Endothelial cell of umbilical vein (primary cell): ENCODE measurements at regions not wholly inside any gene's neighbourhood (a gene's known extent, or its start where the extent isn't known, plus 50 kb on each side); places are given as distances from the start of the nearest gene placed in this dataset.
"Not testable (repeated sequence)": the region's sequence is repeated elsewhere in the genome, so short reads cannot be mapped to it uniquely, and the experiment has no call there.

ENCODE experiments used
- BruUV-seq: library from RNA; stranded (reverse); fragments of 400-500 nt; replicated peaks from 2 replicates; lab custom pipeline; 2021; lab: Mats Ljungman, UMichigan
- CTCF ChIA-PET: fragments of 300-600, 350-600 bp; sonication (Branson Sonifier 250); formaldehyde crosslinking; loops from one replicate; lab custom pipeline; 2021; ENCODE audit warnings: antibody characterized with exemption, inconsistent platforms; lab: Charles Lee
- POLR2A ChIA-PET: fragments of 300-600, 350-600 bp; sonication (Branson Sonifier 250); formaldehyde crosslinking; loops from one replicate; lab custom pipeline; 2021; ENCODE audit warnings: antibody characterized with exemption, inconsistent platforms; lab: Charles Lee
- DNase-seq: peaks from one replicate; pipeline ENCODE4 v3.0.0-alpha.2; 2011; ENCODE audit warnings: low read depth, low spot score
- FAIRE-seq: peaks from 2 replicates; lab custom pipeline; 2011; peaks lifted over from hg19 to GRCh38; lab: Jason Lieb, UNC
- H2AFZ ChIP-seq: 2 replicates; pipeline ENCODE4 v1.6.0; 2012; ENCODE audit warnings: low read depth, low read length, control low read depth, inconsistent platforms
- H3K27ac ChIP-seq: 2 replicates; pipeline ENCODE4 v1.5.1; 2011; ENCODE audit warnings: low read depth, mild to moderate bottlenecking, control low read depth, low read length, moderate library complexity; ENCODE audit not compliant: insufficient read depth
- H3K27me3 ChIP-seq, 2 experiments: 2 replicates each; pipeline versions ENCODE4 v1.6.0 to v1.6.1; 2011; ENCODE audit warnings: low read length in 2 of 2, mixed read lengths in 1 of 2; ENCODE audit not compliant: control insufficient read depth in 2 of 2, insufficient read depth in 2 of 2
- H3K36me3 ChIP-seq, 2 experiments: 2 replicates in 1 of 2; 3 replicates in 1 of 2; pipeline ENCODE4 v1.5.1; 2011; ENCODE audit warnings: low read length in 2 of 2, mild to moderate bottlenecking in 1 of 2, moderate library complexity in 1 of 2; ENCODE audit not compliant: control insufficient read depth in 2 of 2, insufficient read depth in 2 of 2; ENCODE audit errors: extremely low read depth in 1 of 2
- H3K4me1 ChIP-seq: 3 replicates; pipeline ENCODE4 v1.5.1; 2011; ENCODE audit warnings: mild to moderate bottlenecking, low read length; ENCODE audit not compliant: control insufficient read depth, insufficient read depth; ENCODE audit errors: extremely low read depth
- H3K4me2 ChIP-seq: 2 replicates; pipeline ENCODE4 v1.6.1; 2011; ENCODE audit warnings: low read length, control low read depth, mixed read lengths; ENCODE audit not compliant: insufficient read depth
- H3K4me3 ChIP-seq, 3 experiments: fragments of 200-600 bp in 1 of 3; sonication (generic), shearing (Covaris generic) in 1 of 3; replicated peaks in 1 of 3; 2 replicates each; pipeline ENCODE4 v1.5.1; 2011 to 2016; ENCODE audit warnings: control low read depth in 3 of 3, low read length in 3 of 3, mild to moderate bottlenecking in 2 of 3, inconsistent platforms in 1 of 3, low read depth in 1 of 3, moderate library complexity in 1 of 3; ENCODE audit not compliant: insufficient read depth in 1 of 3
- H3K79me2 ChIP-seq: 2 replicates; pipeline ENCODE4 v1.6.0; 2012; ENCODE audit warnings: low read length, inconsistent platforms; ENCODE audit not compliant: control insufficient read depth, insufficient read depth
- H3K9ac ChIP-seq: replicated peaks from 2 replicates; pipeline ENCODE3; 2011; ENCODE audit warnings: low read length, control low read depth; ENCODE audit not compliant: insufficient read depth; ENCODE audit errors: extremely low read depth
- H3K9me1 ChIP-seq: replicated peaks from 3 replicates; pipeline ENCODE4 v1.6.0; 2011; ENCODE audit warnings: mild to moderate bottlenecking, low read length; ENCODE audit not compliant: control insufficient read depth, insufficient read depth; ENCODE audit errors: extremely low read depth
- H3K9me3 ChIP-seq: replicated peaks from 2 replicates; pipeline ENCODE4 v1.5.1; 2012; ENCODE audit warnings: low read length, inconsistent platforms; ENCODE audit not compliant: control insufficient read depth, insufficient read depth
- H4K20me1 ChIP-seq: replicated peaks from 2 replicates; pipeline ENCODE3; 2011; ENCODE audit warnings: mild to moderate bottlenecking, low read length; ENCODE audit not compliant: control insufficient read depth, insufficient read depth; ENCODE audit errors: extremely low read depth
- EZH2 ChIP-seq: IDR thresholded peaks from 2 replicates; pipeline ENCODE4 v1.6.1; 2012; ENCODE audit warnings: borderline replicate concordance, low read depth, mild to moderate bottlenecking, moderate library complexity, low read length, inconsistent platforms; ENCODE audit not compliant: severe bottlenecking
- FOS ChIP-seq: IDR thresholded peaks from 2 replicates; pipeline ENCODE4 v1.6.1; 2011; ENCODE audit warnings: mild to moderate bottlenecking, low read length, moderate library complexity, borderline replicate concordance; ENCODE audit not compliant: insufficient read depth
- GATA2 ChIP-seq: IDR thresholded peaks from 2 replicates; pipeline ENCODE4 v1.7.0; 2011; ENCODE audit warnings: low read depth, mild to moderate bottlenecking, moderate library complexity, mixed read lengths, low read length; ENCODE audit not compliant: insufficient read length, insufficient read depth
- JUN ChIP-seq: IDR thresholded peaks from 2 replicates; pipeline ENCODE4 v1.6.1; 2011; ENCODE audit warnings: borderline replicate concordance, low read depth; ENCODE audit not compliant: insufficient read length, insufficient read depth
- MYC ChIP-seq: IDR thresholded peaks from one replicate; pipeline ENCODE4 v1.6.1; 2011; ENCODE audit warnings: mild to moderate bottlenecking, low read depth, low read length
- POLR2A ChIP-seq: IDR thresholded peaks from 2 replicates; pipeline ENCODE4 v1.6.1; 2012; ENCODE audit warnings: low read depth, mild to moderate bottlenecking, control low read depth, low read length
- POLR2AphosphoS5 ChIP-seq: IDR thresholded peaks from 2 replicates; pipeline ENCODE4 v1.6.1; 2012; ENCODE audit warnings: low read depth, mild to moderate bottlenecking, control low read depth, low read length, moderate library complexity; ENCODE audit not compliant: insufficient read depth
- dilution Hi-C: fragments of 300-500 bp; cut with MboI; formaldehyde crosslinking; loops from one replicate; pipeline ENCODE4 v1.15.0; 2019; ENCODE audit warnings: low sequenced_read_pairs; ENCODE audit not compliant: extremely low pct_ligation_motif_present
- intact Hi-C: fragments of 100-400 bp; cut with micrococcal nuclease; formaldehyde crosslinking; loops from one replicate; pipeline ENCODE4 v1.10.0; 2022
- TF ChIP-seq, protein P1 (sequence below), 2 donors: IDR thresholded peaks; 1 replicate in 1 of 2; 2 replicates in 1 of 2; pipeline ENCODE4 v1.5.1; 2011; ENCODE audit warnings: low read length in 2 of 2, mild to moderate bottlenecking in 2 of 2, moderate library complexity in 2 of 2, control low read depth in 1 of 2, inconsistent platforms in 1 of 2, low read depth in 1 of 2; ENCODE audit not compliant: insufficient read depth in 1 of 2; ENCODE audit errors: extremely low read depth in 1 of 2
- TF ChIP-seq, protein P2 (sequence below): IDR thresholded peaks from 2 replicates; pipeline ENCODE4 v1.6.1; 2011; ENCODE audit not compliant: insufficient read depth, insufficient read length

DNA sequence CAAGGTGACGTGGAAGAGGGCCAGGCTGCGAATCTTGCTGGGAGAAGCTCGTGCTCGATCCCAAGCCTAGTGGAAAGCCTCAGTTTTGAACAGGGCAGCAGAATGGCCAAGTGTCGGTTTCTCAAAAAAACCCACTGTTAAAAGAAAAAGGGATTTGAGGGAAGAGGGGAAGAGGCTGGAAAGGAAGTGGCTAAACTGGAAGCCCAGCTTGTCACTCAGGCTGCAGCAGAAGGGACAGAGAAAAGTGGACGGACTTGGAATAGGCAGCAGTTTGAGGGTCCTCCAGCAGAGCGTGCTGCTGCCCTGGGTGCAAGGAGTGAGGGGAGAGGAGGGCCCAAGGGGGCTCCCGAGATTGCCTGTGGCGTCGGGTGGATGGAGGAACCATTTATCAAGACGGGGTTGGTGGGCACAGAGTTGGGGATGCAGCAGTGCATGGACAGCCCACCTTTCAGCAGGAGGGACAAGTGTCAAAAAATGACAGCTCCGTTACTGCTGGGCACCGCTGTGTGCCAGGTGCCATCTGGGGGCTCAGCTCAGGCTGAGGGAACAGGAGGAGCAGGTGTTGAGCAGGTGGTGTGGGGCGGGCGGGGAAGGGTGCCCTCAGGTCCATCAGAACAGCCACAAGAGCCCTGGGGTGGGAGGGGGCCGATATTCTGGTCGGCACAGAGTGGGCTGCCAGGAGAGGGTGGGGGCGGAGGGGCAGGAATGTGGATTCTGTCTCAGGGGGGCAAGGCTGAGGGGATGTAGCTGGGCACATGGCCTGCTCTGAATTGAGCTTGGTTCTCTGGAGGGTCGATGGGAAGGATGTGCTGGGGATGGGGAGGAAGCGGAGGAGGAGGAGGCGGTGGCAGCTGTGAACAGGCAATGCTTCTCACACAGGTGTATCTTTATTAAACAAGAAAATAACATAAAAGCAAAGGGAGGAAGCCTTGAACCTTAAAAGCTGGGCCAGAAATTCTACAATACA is 73.1 kb upstream of the METTL9 start:
- H3K27ac ChIP-seq, H3K27me3 ChIP-seq, H3K4me3 ChIP-seq, POLR2A ChIA-PET, H3K79me2 ChIP-seq, H3K36me3 ChIP-seq, intact Hi-C loops, H4K20me1 ChIP-seq, H3K4me1 ChIP-seq, H3K4me2 ChIP-seq, BruUV-seq, dilution Hi-C loops, DNase-seq, H3K9ac ChIP-seq, FAIRE-seq, H3K9me1 ChIP-seq, H3K9me3 ChIP-seq, H2AFZ ChIP-seq: not testable (repeated sequence)
- CTCF ChIA-PET, result interaction anchor here (1.3 kb wide), 1 partner anchor 27 kb away, joined by 4 read pairs; no protein-coding TSS in a partner anchor

DNA sequence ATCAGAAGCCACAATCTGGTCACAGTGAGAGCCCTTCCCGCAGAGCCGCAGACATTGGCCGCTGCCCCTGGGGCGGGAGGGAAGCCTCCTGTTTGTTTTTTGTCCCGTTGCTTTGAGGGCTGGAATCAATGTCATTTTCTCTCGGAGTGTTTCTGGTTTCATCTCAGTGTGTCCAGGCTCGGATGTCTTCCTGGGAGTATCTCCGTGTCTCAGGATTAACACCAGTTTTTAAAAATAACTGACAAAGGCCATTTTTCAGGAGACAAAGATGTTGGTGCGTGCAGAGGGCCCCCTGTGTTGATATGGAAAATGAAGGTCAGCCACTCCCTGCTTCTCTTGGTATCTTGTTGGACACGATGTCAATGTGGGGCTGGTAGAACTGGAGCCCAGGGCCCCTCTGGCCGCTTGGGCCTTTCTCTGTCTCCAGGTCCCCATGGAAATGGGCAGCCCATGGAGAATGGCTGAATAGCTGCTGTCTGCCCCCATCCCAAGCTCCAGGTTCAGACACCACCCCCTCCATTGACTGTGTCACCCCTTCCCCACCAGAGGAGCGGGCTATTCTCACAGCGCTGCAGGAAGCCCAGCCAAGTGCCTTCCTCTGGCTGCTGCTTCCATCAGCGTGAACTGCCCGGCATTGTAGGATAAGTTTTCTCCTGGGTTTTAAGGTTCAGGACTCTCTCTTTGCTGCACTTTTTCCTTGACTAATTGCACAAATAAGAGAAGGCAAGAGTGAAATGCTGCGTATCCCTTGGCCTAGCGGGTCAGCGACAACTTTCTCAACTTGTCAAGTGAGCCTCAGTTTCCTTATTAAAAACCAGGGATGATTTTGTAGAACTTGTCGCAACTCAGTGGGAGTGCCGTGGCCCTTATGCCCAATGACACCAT is 72.2 kb upstream of the METTL9 start:
- CTCF ChIA-PET, result no interaction called here
- peaks cover 0 to 5% of the 10 kb centered on the region in 2 experiments for H3K27me3 ChIP-seq

More for the DNA sequence above, 72.2 kb upstream of the METTL9 start:
- no peak for DNase-seq
- POLR2A ChIA-PET, result no interaction called here
- H3K9me3 ChIP-seq, result no peaks in the 10 kb centered on the region
- FAIRE-seq, result peak; percentile 31
- TF ChIP-seq, protein P1, sequence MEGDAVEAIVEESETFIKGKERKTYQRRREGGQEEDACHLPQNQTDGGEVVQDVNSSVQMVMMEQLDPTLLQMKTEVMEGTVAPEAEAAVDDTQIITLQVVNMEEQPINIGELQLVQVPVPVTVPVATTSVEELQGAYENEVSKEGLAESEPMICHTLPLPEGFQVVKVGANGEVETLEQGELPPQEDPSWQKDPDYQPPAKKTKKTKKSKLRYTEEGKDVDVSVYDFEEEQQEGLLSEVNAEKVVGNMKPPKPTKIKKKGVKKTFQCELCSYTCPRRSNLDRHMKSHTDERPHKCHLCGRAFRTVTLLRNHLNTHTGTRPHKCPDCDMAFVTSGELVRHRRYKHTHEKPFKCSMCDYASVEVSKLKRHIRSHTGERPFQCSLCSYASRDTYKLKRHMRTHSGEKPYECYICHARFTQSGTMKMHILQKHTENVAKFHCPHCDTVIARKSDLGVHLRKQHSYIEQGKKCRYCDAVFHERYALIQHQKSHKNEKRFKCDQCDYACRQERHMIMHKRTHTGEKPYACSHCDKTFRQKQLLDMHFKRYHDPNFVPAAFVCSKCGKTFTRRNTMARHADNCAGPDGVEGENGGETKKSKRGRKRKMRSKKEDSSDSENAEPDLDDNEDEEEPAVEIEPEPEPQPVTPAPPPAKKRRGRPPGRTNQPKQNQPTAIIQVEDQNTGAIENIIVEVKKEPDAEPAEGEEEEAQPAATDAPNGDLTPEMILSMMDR (IDR thresholded peaks at IDR 0.05; ENCODE audit: extremely low read depth in 1 of 2, insufficient read depth in 1 of 2, low read depth in 1 of 2, low read length in 2 of 2), result no peak
- TF ChIP-seq EZH2 (no peak), JUN (no peak), MYC (no peak), GATA2 (no peak), POLR2A (no peak), FOS (no peak), POLR2AphosphoS5 (no peak)
- TF ChIP-seq, protein P2, sequence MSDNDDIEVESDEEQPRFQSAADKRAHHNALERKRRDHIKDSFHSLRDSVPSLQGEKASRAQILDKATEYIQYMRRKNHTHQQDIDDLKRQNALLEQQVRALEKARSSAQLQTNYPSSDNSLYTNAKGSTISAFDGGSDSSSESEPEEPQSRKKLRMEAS, result no peak
- H3K4me3 ChIP-seq, result no peak overlapping the region
- no peaks in the 10 kb centered on the region for H3K9me1 ChIP-seq
- BruUV-seq, result no TSS peak
- H3K27ac ChIP-seq, result no peak overlapping the region
- no peaks in the 10 kb centered on the region for H3K4me1 ChIP-seq
- H4K20me1 ChIP-seq, result no peaks in the 10 kb centered on the region
- H3K4me2 ChIP-seq, result no peak overlapping the region
- intact Hi-C loops, result no loop called here
- dilution Hi-C loops, result no loop called here
- no peaks in the 10 kb centered on the region for H3K36me3 ChIP-seq
- H2AFZ ChIP-seq, result no peak overlapping the region
- no peak overlapping the region for H3K9ac ChIP-seq
- no peaks in the 10 kb centered on the region for H3K79me2 ChIP-seq
